PC-3 (cell line): ENCODE measurements at regions not wholly inside any gene's neighbourhood (a gene's known extent, or its start where the extent isn't known, plus 50 kb on each side); places are given as distances from the start of the nearest gene placed in this dataset.
"Not testable (repeated sequence)": the region's sequence is repeated elsewhere in the genome, so short reads cannot be mapped to it uniquely, and the experiment has no call there.

Experiments
- EZH2 ChIP-seq: fragments of 300-600 bp; sonication (generic); IDR thresholded peaks from one replicate; pipeline ENCODE4 v1.6.1; 2017; ENCODE audit warnings: antibody characterized with exemption, mild to moderate bottlenecking, low read length; ENCODE audit not compliant: unreplicated experiment
- EZH2phosphoT487 ChIP-seq: fragments of 300-600 bp; sonication (generic); IDR thresholded peaks from 2 replicates; pipeline ENCODE4 v1.6.1; 2018; ENCODE audit warnings: mild to moderate bottlenecking, antibody characterized with exemption, low read length, borderline replicate concordance
- TF ChIP-seq, protein P1 (sequence below): fragments of 300-600 bp; sonication (generic); conservative IDR thresholded peaks from 2 replicates; pipeline ENCODE4 v1.5.1; 2017; ENCODE audit warnings: antibody characterized with exemption, low read depth, mild to moderate bottlenecking, low read length

DNA sequence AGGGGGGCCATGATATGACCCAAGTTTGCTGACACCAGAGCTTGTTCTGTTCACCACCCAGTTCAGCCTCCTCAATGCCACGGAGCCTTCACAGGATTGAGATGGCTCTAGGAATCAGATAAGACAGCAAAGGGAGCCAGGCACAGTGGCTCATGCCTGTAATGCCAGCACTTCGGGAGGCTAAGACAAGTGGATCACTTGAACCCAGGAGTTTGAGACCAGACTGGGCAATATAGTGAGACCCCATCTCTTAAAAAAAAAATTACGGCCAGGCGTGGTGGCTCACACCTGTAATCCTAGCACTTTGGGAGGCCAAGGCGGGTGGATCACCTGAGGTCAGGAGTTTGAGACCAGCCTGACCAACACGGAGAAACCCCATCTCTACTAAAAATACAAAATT, 67.5 kb upstream of the USP9X start:
- TF ChIP-seq, protein P1, sequence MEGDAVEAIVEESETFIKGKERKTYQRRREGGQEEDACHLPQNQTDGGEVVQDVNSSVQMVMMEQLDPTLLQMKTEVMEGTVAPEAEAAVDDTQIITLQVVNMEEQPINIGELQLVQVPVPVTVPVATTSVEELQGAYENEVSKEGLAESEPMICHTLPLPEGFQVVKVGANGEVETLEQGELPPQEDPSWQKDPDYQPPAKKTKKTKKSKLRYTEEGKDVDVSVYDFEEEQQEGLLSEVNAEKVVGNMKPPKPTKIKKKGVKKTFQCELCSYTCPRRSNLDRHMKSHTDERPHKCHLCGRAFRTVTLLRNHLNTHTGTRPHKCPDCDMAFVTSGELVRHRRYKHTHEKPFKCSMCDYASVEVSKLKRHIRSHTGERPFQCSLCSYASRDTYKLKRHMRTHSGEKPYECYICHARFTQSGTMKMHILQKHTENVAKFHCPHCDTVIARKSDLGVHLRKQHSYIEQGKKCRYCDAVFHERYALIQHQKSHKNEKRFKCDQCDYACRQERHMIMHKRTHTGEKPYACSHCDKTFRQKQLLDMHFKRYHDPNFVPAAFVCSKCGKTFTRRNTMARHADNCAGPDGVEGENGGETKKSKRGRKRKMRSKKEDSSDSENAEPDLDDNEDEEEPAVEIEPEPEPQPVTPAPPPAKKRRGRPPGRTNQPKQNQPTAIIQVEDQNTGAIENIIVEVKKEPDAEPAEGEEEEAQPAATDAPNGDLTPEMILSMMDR: not testable (repeated sequence)
- TF ChIP-seq EZH2, EZH2phosphoT487: not testable (repeated sequence)
